CD14-positive monocyte (primary cell): ENCODE measurements at regions not wholly inside any gene's neighbourhood (a gene's known extent, or its start where the extent isn't known, plus 50 kb on each side); places are given as distances from the start of the nearest gene placed in this dataset.

Experiments used
- DNase-seq, 3 donors: peaks; one replicate each; pipeline ENCODE4 v3.0.0-alpha.2; 2011 to 2022
- H2AFZ ChIP-seq: 2 replicates; pipeline ENCODE4 v1.6.0; 2012; ENCODE audit warnings: mild to moderate bottlenecking, low read depth, low read length, inconsistent platforms; ENCODE audit not compliant: insufficient read depth, poor library complexity, severe bottlenecking
- H3K27ac ChIP-seq, 2 donors: 1 replicate in 1 of 2; 2 replicates in 1 of 2; pipeline ENCODE4 v1.5.1; 2012 to 2013; ENCODE audit warnings: low read length in 2 of 2, control low read depth in 1 of 2, inconsistent platforms in 1 of 2, low read depth in 1 of 2, mild to moderate bottlenecking in 1 of 2
- H3K27me3 ChIP-seq, 2 donors: one replicate each; pipeline versions ENCODE4 v1.6.0 to v1.6.1; 2011 to 2013; ENCODE audit warnings: low read length in 2 of 2; ENCODE audit not compliant: control insufficient read depth in 2 of 2, insufficient read depth in 2 of 2
- H3K36me3 ChIP-seq, 2 donors: replicated peaks in 1 of 2; 1 replicate in 1 of 2; 2 replicates in 1 of 2; pipeline versions ENCODE4 v1.5.1 to v1.6.1; 2012 to 2013; ENCODE audit warnings: low read length in 2 of 2, control low read depth in 1 of 2, inconsistent platforms in 1 of 2, mild to moderate bottlenecking in 1 of 2; ENCODE audit not compliant: insufficient read depth in 2 of 2, control insufficient read depth in 1 of 2
- H3K4me1 ChIP-seq, 2 donors: 1 replicate in 1 of 2; 2 replicates in 1 of 2; pipeline versions ENCODE4 v1.5.1 to v1.6.1; 2012 to 2013; ENCODE audit warnings: low read length in 2 of 2, control low read depth in 1 of 2, inconsistent platforms in 1 of 2, mild to moderate bottlenecking in 1 of 2, moderate library complexity in 1 of 2; ENCODE audit not compliant: insufficient read depth in 2 of 2, control insufficient read depth in 1 of 2
- H3K4me2 ChIP-seq: replicated peaks from 2 replicates; pipeline ENCODE3; 2012; ENCODE audit warnings: low read length, moderate library complexity, mild to moderate bottlenecking; ENCODE audit not compliant: poor library complexity, severe bottlenecking; ENCODE audit errors: extremely low read depth
- H3K4me3 ChIP-seq, 3 experiments: fragments of 200-600 bp in 1 of 3; sonication (generic) in 1 of 3; replicated peaks in 1 of 3; 1 replicate in 2 of 3; 2 replicates in 1 of 3; pipeline ENCODE4 v1.5.1; 2011 to 2013; ENCODE audit warnings: low read length in 3 of 3, mild to moderate bottlenecking in 3 of 3, control low read depth in 2 of 3, low read depth in 2 of 3, inconsistent platforms in 1 of 3, moderate library complexity in 1 of 3
- H3K79me2 ChIP-seq: 2 replicates; pipeline ENCODE4 v1.6.0; 2012; ENCODE audit warnings: mild to moderate bottlenecking, control low read depth, inconsistent platforms, low read length, moderate library complexity; ENCODE audit not compliant: insufficient read depth
- H3K9ac ChIP-seq: 2 replicates; pipeline ENCODE4 v1.6.0; 2017; ENCODE audit warnings: low read length, mild to moderate bottlenecking; ENCODE audit not compliant: insufficient read depth, poor library complexity, severe bottlenecking
- H3K9me3 ChIP-seq, 2 donors: replicated peaks in 1 of 2; 1 replicate in 1 of 2; 2 replicates in 1 of 2; pipeline versions ENCODE4 v1.5.1 to v1.6.1; 2012 to 2013; ENCODE audit warnings: low read length in 2 of 2, control low read depth in 1 of 2; ENCODE audit not compliant: control insufficient read depth in 1 of 2, insufficient read depth in 1 of 2
- H4K20me1 ChIP-seq: 2 replicates; pipeline ENCODE4 v1.6.0; 2012; ENCODE audit warnings: mild to moderate bottlenecking, low read length, control low read depth, moderate library complexity; ENCODE audit not compliant: insufficient read depth
- H3K27ac Mint-ChIP-seq, 7 donors: one replicate each; pipeline ENCODE4 v1.8.0; 2020; ENCODE audit warnings: mild to moderate bottlenecking in 7 of 7, mixed read lengths in 7 of 7, moderate library complexity in 6 of 7, inconsistent platforms in 2 of 7
- H3K27me3 Mint-ChIP-seq, 3 donors: one replicate each; pipeline ENCODE4 v1.8.0; 2021 to 2022; ENCODE audit warnings: low read depth in 3 of 3, mild to moderate bottlenecking in 3 of 3, mixed read lengths in 3 of 3, moderate library complexity in 3 of 3, inconsistent platforms in 1 of 3
- H3K36me3 Mint-ChIP-seq, 2 donors: one replicate each; pipeline ENCODE4 v1.8.0; 2020; ENCODE audit warnings: mixed read lengths in 2 of 2, inconsistent platforms in 1 of 2, mild to moderate bottlenecking in 1 of 2
- H3K4me1 Mint-ChIP-seq: one replicate; pipeline ENCODE4 v1.8.0; 2020; ENCODE audit warnings: mild to moderate bottlenecking, mixed read lengths
- H3K4me3 Mint-ChIP-seq, 2 donors: one replicate each; pipeline ENCODE4 v1.8.0; 2020; ENCODE audit warnings: mild to moderate bottlenecking in 2 of 2, mixed read lengths in 2 of 2, moderate library complexity in 1 of 2
- H3K9me3 Mint-ChIP-seq, 7 donors: one replicate each; pipeline ENCODE4 v1.8.0; 2020 to 2022; ENCODE audit warnings: mixed read lengths in 7 of 7, mild to moderate bottlenecking in 6 of 7, moderate library complexity in 6 of 7, inconsistent platforms in 2 of 7
- CTCF ChIP-seq: fragments of 200-600 bp; IDR thresholded peaks from one replicate; pipeline ENCODE4 v1.8.0; 2022; ENCODE audit warnings: antibody characterized with exemption, mild to moderate bottlenecking
- WGBS: methylation state at CpG from one replicate; pipeline ENCODE4 v1.1.5; 2013; ENCODE audit warnings: missing lambda C conversion rate; ENCODE audit not compliant: insufficient coverage; 5-methylcytosine and 5-hydroxymethylcytosine counted together
- intact Hi-C, 2 donors: fragments of 100-400 bp; cut with micrococcal nuclease; formaldehyde crosslinking; loops; one replicate each; pipeline versions ENCODE4 v1.15.0 to v1.15.1; 2023

GRCh38 chr21:16061194-16061593 is 331.4 kb downstream of the USP25 start:
- H3K9me3 ChIP-seq: peaks cover 11 to 19% of the 10 kb centered on the region in 2 donors
- Mint-ChIP-seq H3K27me3 (no peaks in the 10 kb centered on the region), H3K4me3 (no peak overlapping the region), H3K36me3 (no peaks in the 10 kb centered on the region), H3K9me3 (peaks cover 7 to 19% (median 14%) of the 10 kb centered on the region in 7 donors), H3K27ac (no peak overlapping the region), H3K4me1 (no peaks in the 10 kb centered on the region)
- no peak for TF ChIP-seq CTCF
- H3K36me3 ChIP-seq: no peaks in the 10 kb centered on the region
- H3K27me3 ChIP-seq: no peaks in the 10 kb centered on the region
- H4K20me1 ChIP-seq: no peaks in the 10 kb centered on the region
- H2AFZ ChIP-seq: no peak overlapping the region
- H3K9ac ChIP-seq: no peak overlapping the region
- DNase-seq: no peak
- H3K4me1 ChIP-seq: no peaks in the 10 kb centered on the region
- intact Hi-C loops: no loop called here
- no peak overlapping the region for H3K4me2 ChIP-seq
- H3K79me2 ChIP-seq: no peaks in the 10 kb centered on the region
- WGBS: 100% methylated on average over 4 of the region's 9 CpGs
- no peak overlapping the region for H3K27ac ChIP-seq
- no peak overlapping the region for H3K4me3 ChIP-seq

GRCh38 chr21:16069178-16070112 is 339.7 kb downstream of the USP25 start:
- Mint-ChIP-seq H3K4me3 (no peak overlapping the region), H3K27me3 (no peaks in the 10 kb centered on the region), H3K4me1 (no peaks in the 10 kb centered on the region), H3K9me3 (peaks cover 0 to 3% (median 0%) of the 10 kb centered on the region in 7 donors), H3K36me3 (no peaks in the 10 kb centered on the region), H3K27ac (no peak overlapping the region)
- Histone ChIP-seq H4K20me1 (no peaks in the 10 kb centered on the region), H3K36me3 (no peaks in the 10 kb centered on the region), H3K4me1 (no peaks in the 10 kb centered on the region), H3K27ac (no peak overlapping the region), H2AFZ (no peak overlapping the region), H3K4me3 (no peak overlapping the region), H3K9me3 (no peaks in the 10 kb centered on the region), H3K79me2 (no peaks in the 10 kb centered on the region), H3K9ac (no peak overlapping the region), H3K4me2 (no peak overlapping the region), H3K27me3 (no peaks in the 10 kb centered on the region)
- intact Hi-C loops: no loop called here
- DNase-seq: no peak
- TF ChIP-seq CTCF: no peak
- no CpG with 5 or more reads among the region's 9 CpGs for WGBS
